HG03045 (cell line): ENCODE measurements at regions not wholly inside any gene's neighbourhood (a gene's known extent, or its start where the extent isn't known, plus 50 kb on each side); places are given as distances from the start of the nearest gene placed in this dataset.
"Not testable (repeated sequence)": the region's sequence is repeated elsewhere in the genome, so short reads cannot be mapped to it uniquely, and the experiment has no call there.

Experiments
- ATAC-seq: cut with Tn5 transposase; IDR thresholded peaks from one replicate; pipeline ENCODE4 v1.9.1; 2021; ENCODE audit warnings: mild to moderate bottlenecking, moderate library complexity; ENCODE audit not compliant: unreplicated experiment

DNA sequence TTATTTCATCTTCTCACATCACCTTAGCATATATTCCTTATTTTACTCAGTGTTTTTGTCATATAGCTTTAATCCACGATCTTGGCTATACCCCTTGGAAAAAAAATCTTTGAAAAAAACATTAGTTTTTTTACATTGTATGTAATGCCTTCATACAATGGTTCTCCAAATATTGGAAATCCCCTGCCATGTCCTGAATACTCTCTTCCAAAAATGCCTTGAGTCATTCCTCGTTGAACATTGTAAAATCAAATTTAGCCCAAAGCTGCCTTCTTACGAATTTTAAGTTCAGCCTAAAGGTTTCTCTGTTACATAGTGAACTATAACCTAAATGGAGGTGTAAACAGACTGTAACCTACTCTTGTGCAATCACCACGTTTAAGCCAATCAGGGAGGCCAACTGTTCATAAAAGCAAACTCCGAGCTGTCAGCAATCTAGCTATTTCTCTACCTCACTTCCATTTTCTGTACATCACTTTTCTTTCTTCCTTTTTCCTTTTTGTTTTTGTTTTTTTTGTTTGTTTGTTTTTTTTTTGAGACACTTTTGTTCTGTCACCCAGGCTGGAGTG is 140.1 kb downstream of the ANXA2 start:
- no peak for ATAC-seq

DNA sequence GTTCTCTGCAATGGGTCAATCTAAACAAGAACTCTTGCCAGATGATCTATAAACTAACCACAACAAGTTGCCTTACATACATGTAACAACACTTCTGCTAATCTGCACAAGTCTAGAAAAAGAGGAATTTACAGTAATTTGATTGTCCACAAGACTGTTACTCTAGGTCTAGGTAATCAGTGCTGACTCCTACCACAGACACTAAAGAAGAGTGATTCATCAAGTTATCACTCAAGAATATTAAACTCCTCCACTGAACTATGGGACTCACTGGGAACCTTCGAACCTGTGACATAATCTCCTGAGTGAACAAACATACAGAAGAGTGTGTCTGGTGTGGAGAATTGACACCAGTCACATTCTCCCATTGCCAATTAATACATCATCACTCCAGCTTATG is 138.3 kb downstream of the ANXA2 start:
- no peak for ATAC-seq

DNA sequence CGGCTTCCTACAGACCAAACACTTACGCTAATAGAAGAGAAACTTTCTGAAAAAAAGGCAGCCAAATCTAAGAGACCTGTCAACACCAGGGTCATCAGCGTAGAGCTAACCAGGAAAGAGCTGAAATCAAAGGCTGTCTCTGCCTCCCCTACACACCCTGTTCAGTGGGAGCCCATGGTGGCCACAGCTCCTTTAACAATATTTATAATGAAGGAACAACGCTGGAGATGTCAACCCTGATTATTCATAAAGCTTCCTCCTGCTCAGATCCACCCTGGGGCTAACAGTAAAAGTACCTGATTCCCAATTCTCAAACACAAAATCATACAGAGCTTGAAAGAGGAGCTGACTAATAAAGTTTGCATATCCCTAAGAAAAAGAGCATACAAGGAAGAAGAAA is 133.7 kb downstream of the ANXA2 start:
- no peak for ATAC-seq

DNA sequence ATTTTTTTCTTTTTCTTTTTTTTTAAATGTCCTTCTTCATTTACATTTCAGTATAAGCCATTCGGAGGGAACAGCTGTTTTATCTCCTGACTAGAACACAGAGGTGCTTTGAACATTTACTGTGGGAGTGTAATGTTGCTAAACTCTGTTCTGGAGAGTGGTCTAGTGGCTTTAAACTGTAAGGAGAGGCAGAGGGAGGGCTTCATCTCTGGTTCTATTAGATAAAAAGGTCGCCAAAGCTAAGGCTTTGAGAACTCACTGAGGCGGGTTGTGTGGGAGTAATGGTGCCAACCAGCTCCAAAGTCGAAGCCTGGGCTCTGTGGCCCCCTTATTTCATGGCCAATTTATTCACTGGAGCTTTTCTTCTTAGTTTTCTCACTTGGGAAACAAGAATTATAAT is 133.2 kb downstream of the ANXA2 start:
- no peak for ATAC-seq

DNA sequence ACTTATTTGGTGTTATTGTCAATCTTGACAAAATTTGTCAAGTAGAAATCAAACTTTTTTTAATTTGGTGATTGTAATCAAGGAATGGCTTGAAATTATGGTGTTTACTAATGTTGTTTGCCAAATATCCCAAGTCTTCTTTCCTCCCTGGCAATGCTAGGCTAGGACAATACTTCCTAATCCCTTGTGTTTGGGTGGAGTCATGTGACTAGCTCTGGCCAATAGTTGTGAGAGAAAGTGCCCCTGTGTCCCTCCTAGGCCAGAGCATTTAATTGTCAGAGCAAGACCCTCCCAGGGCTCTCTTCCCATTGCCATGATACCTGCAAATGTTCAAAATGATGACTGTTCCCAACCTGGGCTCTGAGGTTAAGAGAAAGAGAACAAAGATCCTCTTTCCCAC is 132.7 kb downstream of the ANXA2 start:
- ATAC-seq: no peak

DNA sequence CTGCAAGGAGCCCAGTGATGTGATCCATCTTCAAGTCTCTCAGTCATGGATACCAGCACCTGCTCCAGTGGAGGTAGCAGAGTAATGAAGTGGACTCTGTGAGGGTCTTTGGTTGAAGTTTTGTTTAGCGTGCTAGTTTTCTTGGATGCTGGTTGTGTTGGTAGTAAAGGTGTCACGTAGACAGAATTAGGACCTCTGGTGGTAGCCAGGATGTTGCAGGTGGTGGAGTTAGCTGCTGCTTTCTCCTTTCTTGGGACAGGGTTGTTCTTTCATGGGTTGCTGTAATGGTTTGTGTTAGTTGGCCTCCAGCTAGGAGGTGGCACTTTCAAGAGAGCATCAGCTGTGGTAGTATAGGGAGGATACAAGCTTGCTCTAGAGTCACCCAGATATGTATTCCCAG is 125.2 kb downstream of the ANXA2 start:
- ATAC-seq: no peak

DNA sequence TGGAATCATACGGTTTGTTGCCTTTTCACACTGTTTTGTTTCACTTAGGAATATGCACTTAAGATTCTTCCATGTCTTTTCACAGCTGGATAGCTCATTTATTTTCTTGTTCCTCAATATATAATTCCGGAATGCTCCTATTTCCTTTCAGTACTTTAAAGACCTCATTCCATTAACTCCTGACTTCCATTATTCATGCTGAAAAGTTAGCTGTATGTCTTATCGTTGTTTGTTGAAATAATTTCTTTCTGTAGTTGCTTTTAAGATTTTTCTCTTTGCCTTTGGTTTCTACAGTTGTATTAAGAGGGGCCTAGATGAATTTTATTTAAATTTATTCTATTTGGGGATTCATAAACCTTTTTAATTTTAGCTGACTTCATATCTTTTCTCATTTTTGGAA is 122.2 kb downstream of the ANXA2 start:
- no peak for ATAC-seq

DNA sequence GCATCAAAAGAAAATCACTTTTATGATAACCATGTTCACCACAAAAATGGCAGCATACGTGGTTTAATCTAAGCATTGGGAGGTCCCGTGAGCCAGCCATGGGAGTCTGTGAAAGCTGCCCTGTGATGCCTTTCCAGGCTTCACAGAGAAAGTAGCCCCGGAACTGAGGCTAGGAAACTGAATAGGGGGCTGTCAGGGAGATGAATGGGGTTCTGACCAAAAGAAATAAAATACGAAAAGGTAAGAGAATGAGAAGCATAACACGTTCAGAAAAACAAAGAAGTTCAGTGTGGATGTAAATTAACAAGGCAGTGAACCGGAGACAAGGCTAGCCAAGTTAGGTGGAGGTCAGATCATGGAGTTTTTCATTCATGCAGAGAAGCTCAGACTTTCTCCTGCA is 118.9 kb downstream of the ANXA2 start:
- no peak for ATAC-seq

DNA sequence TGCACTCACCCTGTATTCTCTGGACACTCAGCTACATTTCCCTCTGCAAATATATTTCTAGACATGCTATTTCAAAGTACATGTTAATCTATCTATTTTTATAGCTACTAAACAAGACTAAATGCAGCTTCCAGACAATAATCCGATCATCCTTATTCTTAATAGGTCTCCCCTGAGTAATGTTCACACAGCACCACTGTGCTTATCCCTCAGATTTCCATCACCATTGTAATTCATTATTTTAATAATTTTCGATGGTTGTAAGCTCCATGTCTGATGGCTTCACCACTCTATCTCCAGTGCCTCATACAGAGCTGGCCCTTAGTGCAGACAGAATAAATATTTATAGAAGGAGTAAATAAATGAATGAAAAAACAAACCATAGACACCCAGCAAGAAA is 117.5 kb downstream of the ANXA2 start:
- no peak for ATAC-seq

DNA sequence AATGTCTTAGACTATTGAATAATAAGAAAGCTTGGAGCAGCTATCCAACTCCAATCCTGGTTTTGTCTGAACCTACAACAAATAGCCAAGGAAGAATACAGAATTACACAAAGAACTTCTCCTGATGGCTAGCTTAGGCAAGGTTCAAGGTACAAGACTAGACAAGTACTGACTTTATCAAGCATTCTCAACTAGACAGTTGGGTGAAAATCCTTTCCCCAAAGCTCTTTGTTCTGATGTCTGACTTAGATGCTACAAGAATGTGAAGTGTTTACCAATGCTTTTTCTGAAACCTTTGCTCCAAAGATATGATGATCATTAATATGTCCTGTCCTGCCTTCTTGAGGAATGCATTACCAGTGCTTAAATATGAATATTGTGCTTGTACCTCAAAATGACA is 113.8 kb downstream of the ANXA2 start:
- ATAC-seq: no peak

DNA sequence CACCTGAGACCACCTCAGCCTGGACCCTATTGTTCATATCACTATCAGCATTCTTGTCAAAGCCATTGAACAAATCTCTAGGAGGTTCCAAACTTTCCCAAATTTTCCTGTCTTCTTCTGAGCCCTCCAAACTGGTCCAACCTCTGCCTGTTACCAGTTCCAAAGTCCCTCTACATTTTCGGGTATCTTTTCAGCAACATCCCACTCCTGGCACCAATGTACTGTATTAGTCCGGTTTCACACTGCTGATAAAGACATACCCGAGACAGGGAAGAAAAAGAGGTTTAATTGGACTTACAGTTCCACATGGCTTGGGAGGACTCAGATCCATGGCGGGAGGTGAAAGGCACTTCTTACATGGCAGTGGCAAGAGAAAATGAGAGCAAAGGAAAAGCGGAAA is 101.9 kb downstream of the ANXA2 start:
- ATAC-seq: not testable (repeated sequence)

DNA sequence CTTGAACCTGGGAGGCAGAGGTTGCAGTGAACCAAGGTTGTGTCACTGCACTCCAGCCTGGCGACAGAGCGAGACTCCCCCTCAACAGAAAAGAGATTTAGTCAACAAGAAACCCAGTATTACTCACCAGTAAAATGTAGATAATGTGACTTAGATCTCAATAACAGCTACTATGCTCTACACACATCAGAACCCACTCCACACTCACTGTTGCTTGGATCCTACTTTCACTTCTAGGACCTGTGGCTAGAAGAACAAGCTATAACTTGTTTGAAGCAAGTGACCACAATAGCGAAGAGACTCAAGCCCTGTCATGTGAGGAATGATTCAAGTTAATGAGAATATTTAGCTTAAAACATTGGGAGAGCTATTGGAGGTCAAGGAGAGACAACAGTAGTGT is 100.7 kb downstream of the ANXA2 start:
- ATAC-seq: no peak
